HCT116 (cell line): ENCODE measurements at regions not wholly inside any gene's neighbourhood (a gene's known extent, or its start where the extent isn't known, plus 50 kb on each side); places are given as distances from the start of the nearest gene placed in this dataset.

ENCODE experiments used
- ATAC-seq: fragments of 200-7000 bp; cut with Tn5 transposase; 2 replicates; pipeline ENCODE4 v1.9.1; 2020; ENCODE audit warnings: mild to moderate bottlenecking, moderate library complexity
- BruUV-seq: library from RNA; stranded (reverse); fragments of 400-500 nt; replicated peaks from 2 replicates; lab custom pipeline; 2021; lab: Mats Ljungman, UMichigan
- CTCF ChIA-PET: fragments of 300-600 bp; sonication (Branson Sonifier 250); formaldehyde crosslinking; loops from one replicate; lab custom pipeline; 2021; ENCODE audit warnings: antibody characterized with exemption; lab: Charles Lee
- POLR2A ChIA-PET: fragments of 300-600, 350-600 bp; sonication (Branson Sonifier 250); formaldehyde crosslinking; loops from one replicate; lab custom pipeline; 2021; ENCODE audit warnings: antibody characterized with exemption; lab: Charles Lee
- RAD21 ChIA-PET, 2 experiments: fragments of 300-600 bp; sonication (Branson Sonifier 250); formaldehyde crosslinking; loops; one replicate each; lab custom pipeline; 2023; ENCODE audit warnings: low total read pairs in 2 of 2; ENCODE audit not compliant: uncharacterized antibody in 2 of 2, unreplicated experiment in 2 of 2, low non-redundant PET in 1 of 2; lab: Charles Lee
- DNase-seq: peaks from one replicate; pipeline ENCODE4 v3.0.0-alpha.2; 2010; ENCODE audit warnings: low read depth, low spot score
- H2AFZ ChIP-seq: fragments of 200-600 bp; shearing (Covaris generic), sonication (generic); 2 replicates; pipeline ENCODE4 v1.6.1; 2017; ENCODE audit warnings: low read depth, mixed run types, mixed read lengths, antibody characterized with exemption, low read length; ENCODE audit not compliant: poor library complexity, severe bottlenecking
- H3K27ac ChIP-seq: 2 replicates; pipeline ENCODE4 v1.5.1; 2012; ENCODE audit warnings: low read depth, low read length
- H3K27me3 ChIP-seq: fragments of 200-600 bp; sonication (generic); 2 replicates; pipeline ENCODE4 v1.6.1; 2016; ENCODE audit warnings: mixed run types, low read length, mixed read lengths; ENCODE audit not compliant: insufficient read depth
- H3K36me3 ChIP-seq, 2 experiments: fragments of 200-500 bp in 1 of 2; fragments of 200-600 bp in 1 of 2; sonication (Bioruptor generic) in 1 of 2; sonication (generic) in 1 of 2; 2 replicates each; pipeline versions ENCODE4 v1.5.1 to v1.6.1; 2014 to 2016; ENCODE audit warnings: low read length in 2 of 2, inconsistent platforms in 1 of 2, mixed read lengths in 1 of 2, mixed run types in 1 of 2; ENCODE audit not compliant: insufficient read depth in 2 of 2, control insufficient read depth in 1 of 2
- H3K4me1 ChIP-seq, 2 experiments: fragments of 200-600 bp in 1 of 2; sonication (generic) in 1 of 2; 2 replicates each; pipeline versions ENCODE4 v1.5.1 to v1.6.1; 2012 to 2017; ENCODE audit warnings: low read length in 2 of 2, inconsistent platforms in 1 of 2, mild to moderate bottlenecking in 1 of 2, mixed read lengths in 1 of 2, mixed run types in 1 of 2, moderate library complexity in 1 of 2; ENCODE audit not compliant: insufficient read depth in 2 of 2, control insufficient read depth in 1 of 2
- H3K4me2 ChIP-seq: fragments of 200-600 bp; sonication (generic); 2 replicates; pipeline ENCODE4 v1.6.1; 2017; ENCODE audit warnings: mixed run types, low read length, mixed read lengths
- H3K4me3 ChIP-seq, 2 experiments: fragments of 200-600 bp in 1 of 2; sonication (generic) in 1 of 2; replicated peaks in 1 of 2; 2 replicates each; pipeline ENCODE4 v1.5.1; 2011 to 2016; ENCODE audit warnings: low read length in 2 of 2, control low read depth in 1 of 2, low read depth in 1 of 2, mild to moderate bottlenecking in 1 of 2, mixed read lengths in 1 of 2, mixed run types in 1 of 2
- H3K79me2 ChIP-seq: fragments of 200-600 bp; sonication (generic); 2 replicates; pipeline ENCODE4 v1.6.1; 2017; ENCODE audit warnings: mild to moderate bottlenecking, mixed run types, low read length, moderate library complexity, mixed read lengths; ENCODE audit not compliant: insufficient read depth
- H3K9ac ChIP-seq: fragments of 200-600 bp; sonication (generic); 2 replicates; pipeline ENCODE4 v1.6.1; 2016; ENCODE audit warnings: low read length, mixed read lengths
- H3K9me2 ChIP-seq: fragments of 200-600 bp; sonication (generic), shearing (Covaris generic); 2 replicates; pipeline ENCODE4 v1.6.1; 2017; ENCODE audit warnings: mixed run types, mild to moderate bottlenecking, moderate library complexity; ENCODE audit not compliant: insufficient read depth
- H3K9me3 ChIP-seq, 2 experiments: fragments of 200-500 bp in 1 of 2; fragments of 200-600 bp in 1 of 2; sonication (Bioruptor generic) in 1 of 2; sonication (generic) in 1 of 2; 2 replicates each; pipeline ENCODE4 v1.6.1; 2014 to 2017; ENCODE audit warnings: low read length in 2 of 2, mixed read lengths in 2 of 2, inconsistent platforms in 1 of 2, low read depth in 1 of 2, mild to moderate bottlenecking in 1 of 2, mixed run types in 1 of 2, moderate library complexity in 1 of 2; ENCODE audit not compliant: control insufficient read depth in 1 of 2, insufficient read depth in 1 of 2
- H4K20me1 ChIP-seq: fragments of 200-600 bp; sonication (generic), shearing (Covaris generic); 2 replicates; pipeline ENCODE4 v1.6.1; 2017; ENCODE audit warnings: mixed run types, mild to moderate bottlenecking, moderate library complexity; ENCODE audit not compliant: insufficient read depth
- CBX3 ChIP-seq: IDR thresholded peaks from 2 replicates; pipeline ENCODE4 v1.6.1; 2012; ENCODE audit warnings: low read depth
- FOSL1 ChIP-seq: IDR thresholded peaks from 2 replicates; pipeline ENCODE4 v1.6.1; 2012; ENCODE audit warnings: low read depth
- JUND ChIP-seq: IDR thresholded peaks from 2 replicates; pipeline ENCODE4 v1.6.1; 2012
- RAD21 ChIP-seq: IDR thresholded peaks from 2 replicates; pipeline ENCODE4 v1.6.1; 2012; ENCODE audit warnings: low read depth, mild to moderate bottlenecking
- REST ChIP-seq: IDR thresholded peaks from 2 replicates; pipeline ENCODE4 v1.6.1; 2012; ENCODE audit warnings: low read depth
- SIN3A ChIP-seq: IDR thresholded peaks from 2 replicates; pipeline ENCODE4 v1.6.1; 2012; ENCODE audit warnings: low read depth
- ZFX ChIP-seq: fragments of 450-650 bp; IDR thresholded peaks from 2 replicates; pipeline ENCODE4 v1.6.1; 2017
- intact Hi-C: fragments of 100-400 bp; cut with micrococcal nuclease; formaldehyde crosslinking; loops from 2 replicates; pipeline ENCODE4 v1.10.0; 2022
- TF ChIP-seq, protein P1 (sequence below): IDR thresholded peaks from 2 replicates; pipeline ENCODE4 v1.6.1; 2012

GRCh38 chr6:168942646-168943045, 311.0 kb downstream of the THBS2 start (continued):
- TF ChIP-seq REST (no peak), FOSL1 (no peak), RAD21 (no peak), CBX3 (no peak), JUND (no peak)

DNA sequence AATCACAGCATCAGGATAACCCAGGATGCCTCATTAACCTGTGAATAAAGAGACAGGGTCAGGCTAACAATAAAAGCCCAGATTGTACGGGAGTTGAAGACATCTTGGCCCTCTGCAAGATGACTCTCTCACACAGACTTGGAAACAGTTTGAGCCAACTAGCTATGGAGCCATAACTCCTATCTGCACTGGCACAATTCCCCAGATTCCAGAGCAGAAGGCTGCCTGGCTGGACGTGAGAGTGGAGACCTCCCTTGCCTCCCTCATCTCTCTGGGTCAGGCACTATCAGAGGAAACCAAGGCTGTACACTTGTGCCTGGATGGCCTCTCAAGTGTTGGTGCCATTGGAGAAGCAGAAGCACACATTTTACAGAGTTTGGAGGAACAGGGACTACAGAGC, 312.6 kb downstream of the THBS2 start:
- intact Hi-C loops = no loop called here
- no peak overlapping the region for H2AFZ ChIP-seq
- no peak overlapping the region for H3K9ac ChIP-seq
- ATAC-seq = no peak
- no peak overlapping the region for H3K27ac ChIP-seq
- ChIA-PET RAD21 (no interaction called here), POLR2A (no interaction called here), CTCF (no interaction called here)
- H3K4me2 ChIP-seq = no peak overlapping the region
- peaks cover 9% of the 10 kb centered on the region; the same call in 1 of the 2 replicates for H3K27me3 ChIP-seq
- no peaks in the 10 kb centered on the region for H3K4me1 ChIP-seq
- no peaks in the 10 kb centered on the region for H3K36me3 ChIP-seq
- H4K20me1 ChIP-seq = no peaks in the 10 kb centered on the region
- H3K79me2 ChIP-seq = no peaks in the 10 kb centered on the region
- TF ChIP-seq ZFX (no peak), JUND (no peak), SIN3A (no peak)
- TF ChIP-seq, protein P1, sequence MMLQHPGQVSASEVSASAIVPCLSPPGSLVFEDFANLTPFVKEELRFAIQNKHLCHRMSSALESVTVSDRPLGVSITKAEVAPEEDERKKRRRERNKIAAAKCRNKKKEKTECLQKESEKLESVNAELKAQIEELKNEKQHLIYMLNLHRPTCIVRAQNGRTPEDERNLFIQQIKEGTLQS = no peak
- H3K4me3 ChIP-seq = no peak overlapping the region
- H3K9me2 ChIP-seq = no peaks in the 10 kb centered on the region
- H3K9me3 ChIP-seq = no peaks in the 10 kb centered on the region
- no TSS peak for BruUV-seq
- DNase-seq = no peak
